HEK293T (cell line): ENCODE measurements at regions not wholly inside any gene's neighbourhood (a gene's known extent, or its start where the extent isn't known, plus 50 kb on each side); places are given as distances from the start of the nearest gene placed in this dataset.

ENCODE experiments used
- CTBP1 ChIP-seq: fragments of 450-650 bp; IDR thresholded peaks from 2 replicates; pipeline ENCODE4 v1.6.1; 2016; ENCODE audit warnings: borderline replicate concordance
- FOXK2 ChIP-seq: fragments of 450-650 bp; IDR thresholded peaks from 2 replicates; pipeline ENCODE4 v1.6.1; 2016; ENCODE audit warnings: mild to moderate bottlenecking
- L3MBTL2 ChIP-seq: fragments of 450-650 bp; conservative IDR thresholded peaks from 2 replicates; pipeline ENCODE4 v1.6.1; 2016; ENCODE audit warnings: mild to moderate bottlenecking
- SP1 ChIP-seq: fragments of 450-650 bp; IDR thresholded peaks from 2 replicates; pipeline ENCODE4 v1.6.1; 2017

- TF ChIP-seq FOXK2 (no peak), SP1 (no peak), L3MBTL2 (no peak), CTBP1 (no peak)
These were observed 75.8 kb upstream of the FRY start for GRCh38 chr13:31955741-31956140.
